H1 (cell line): ENCODE measurements at regions not wholly inside any gene's neighbourhood (a gene's known extent, or its start where the extent isn't known, plus 50 kb on each side); places are given as distances from the start of the nearest gene placed in this dataset.

Source experiments
- CREB1 ChIP-seq: IDR thresholded peaks from 2 replicates; pipeline ENCODE4 v1.6.1; 2012; ENCODE audit warnings: inconsistent platforms
- EP300 ChIP-seq, 2 experiments: IDR thresholded peaks; 1 replicate in 1 of 2; 2 replicates in 1 of 2; pipeline ENCODE4 v1.6.1; 2011 to 2012; ENCODE audit warnings: low read depth in 2 of 2, low read length in 2 of 2, mild to moderate bottlenecking in 2 of 2, borderline replicate concordance in 1 of 2, inconsistent platforms in 1 of 2, moderate library complexity in 1 of 2
- KDM5A ChIP-seq: fragments of 200-600 bp; IDR thresholded peaks from 2 replicates; pipeline ENCODE4 v1.7.1; 2012; ENCODE audit warnings: mild to moderate bottlenecking, low read length, inconsistent platforms, mixed read lengths
- MAFK ChIP-seq: IDR thresholded peaks from 2 replicates; pipeline ENCODE4 v1.6.1; 2012; ENCODE audit warnings: low read depth, mild to moderate bottlenecking, improper control_type of control experiment, low read length
- POLR2A ChIP-seq, 2 experiments: IDR thresholded peaks; 1 replicate in 1 of 2; 2 replicates in 1 of 2; pipeline ENCODE4 v1.6.1; 2011; ENCODE audit warnings: low read depth in 2 of 2, low read length in 2 of 2, mild to moderate bottlenecking in 2 of 2; ENCODE audit errors: control extremely low read depth in 1 of 2
- POLR2AphosphoS5 ChIP-seq: IDR thresholded peaks from 2 replicates; pipeline ENCODE4 v1.6.1; 2011; ENCODE audit warnings: low read depth, low read length
- RAD21 ChIP-seq, 2 experiments: IDR thresholded peaks in 1 of 2; conservative IDR thresholded peaks in 1 of 2; 2 replicates each; pipeline ENCODE4 v1.6.1; 2011; ENCODE audit warnings: low read depth in 2 of 2, low read length in 2 of 2, improper control_type of control experiment in 1 of 2, inconsistent platforms in 1 of 2, mild to moderate bottlenecking in 1 of 2, moderate library complexity in 1 of 2
- RFX5 ChIP-seq: IDR thresholded peaks from 2 replicates; pipeline ENCODE4 v1.6.1; 2011; ENCODE audit warnings: low read depth, low read length, improper control_type of control experiment, borderline replicate concordance
- SIN3A ChIP-seq, 2 experiments: IDR thresholded peaks in 1 of 2; conservative IDR thresholded peaks in 1 of 2; 2 replicates each; pipeline ENCODE4 v1.6.1; 2011 to 2012; ENCODE audit warnings: low read length in 2 of 2, improper control_type of control experiment in 1 of 2, low read depth in 1 of 2, mild to moderate bottlenecking in 1 of 2
- TAF1 ChIP-seq: IDR thresholded peaks from 2 replicates; pipeline ENCODE4 v1.6.1; 2011; ENCODE audit warnings: mild to moderate bottlenecking, low read depth, low read length
- TF ChIP-seq, protein P1 (sequence below), 3 experiments: IDR thresholded peaks; 1 replicate in 2 of 3; 2 replicates in 1 of 3; pipeline versions ENCODE4 v1.5.1 to v1.6.1; 2011; ENCODE audit warnings: low read length in 3 of 3, mild to moderate bottlenecking in 3 of 3, inconsistent platforms in 2 of 3, low read depth in 1 of 3, moderate library complexity in 1 of 3; ENCODE audit not compliant: insufficient read depth in 1 of 3; ENCODE audit errors: control extremely low read depth in 1 of 3
- TF ChIP-seq, protein P2 (sequence below): IDR thresholded peaks from 2 replicates; pipeline ENCODE4 v1.6.1; 2011; ENCODE audit warnings: low read depth, mild to moderate bottlenecking, low read length; ENCODE audit not compliant: insufficient read depth

DNA sequence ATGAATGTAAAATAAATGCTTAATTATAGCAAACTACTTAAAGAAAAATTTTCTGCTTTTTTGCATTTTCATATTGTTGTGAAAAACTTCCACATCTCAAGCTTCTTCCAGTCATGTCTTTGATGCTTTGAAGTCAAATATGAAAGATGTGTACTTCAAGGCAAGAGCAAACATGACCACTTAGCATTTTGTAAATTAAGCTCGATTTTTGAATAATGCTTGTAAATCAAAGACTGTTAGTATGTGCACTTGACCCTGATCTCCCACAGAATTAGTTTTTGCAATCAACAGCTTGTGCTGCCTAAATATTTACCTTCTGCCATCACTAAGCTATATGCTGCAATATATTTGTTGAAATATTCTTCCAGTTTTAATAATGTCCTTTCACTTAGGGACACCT, 486.1 kb upstream of the ID2 start:
- TF ChIP-seq MAFK = no peak
- TF ChIP-seq, protein P1, sequence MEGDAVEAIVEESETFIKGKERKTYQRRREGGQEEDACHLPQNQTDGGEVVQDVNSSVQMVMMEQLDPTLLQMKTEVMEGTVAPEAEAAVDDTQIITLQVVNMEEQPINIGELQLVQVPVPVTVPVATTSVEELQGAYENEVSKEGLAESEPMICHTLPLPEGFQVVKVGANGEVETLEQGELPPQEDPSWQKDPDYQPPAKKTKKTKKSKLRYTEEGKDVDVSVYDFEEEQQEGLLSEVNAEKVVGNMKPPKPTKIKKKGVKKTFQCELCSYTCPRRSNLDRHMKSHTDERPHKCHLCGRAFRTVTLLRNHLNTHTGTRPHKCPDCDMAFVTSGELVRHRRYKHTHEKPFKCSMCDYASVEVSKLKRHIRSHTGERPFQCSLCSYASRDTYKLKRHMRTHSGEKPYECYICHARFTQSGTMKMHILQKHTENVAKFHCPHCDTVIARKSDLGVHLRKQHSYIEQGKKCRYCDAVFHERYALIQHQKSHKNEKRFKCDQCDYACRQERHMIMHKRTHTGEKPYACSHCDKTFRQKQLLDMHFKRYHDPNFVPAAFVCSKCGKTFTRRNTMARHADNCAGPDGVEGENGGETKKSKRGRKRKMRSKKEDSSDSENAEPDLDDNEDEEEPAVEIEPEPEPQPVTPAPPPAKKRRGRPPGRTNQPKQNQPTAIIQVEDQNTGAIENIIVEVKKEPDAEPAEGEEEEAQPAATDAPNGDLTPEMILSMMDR (IDR thresholded peaks at IDR 0.05; ENCODE audit: control extremely low read depth in 1 of 3, insufficient read depth in 1 of 3, low read depth in 1 of 3, low read length in 3 of 3) = no peak
- TF ChIP-seq RFX5 = no peak
- no peak for TF ChIP-seq KDM5A
- no peak for TF ChIP-seq POLR2A (IDR thresholded peaks at IDR 0.05; ENCODE audit: control extremely low read depth in 1 of 2, low read depth in 2 of 2, low read length in 2 of 2)
- TF ChIP-seq CREB1 = no peak
- TF ChIP-seq TAF1 = no peak
- TF ChIP-seq EP300 (IDR thresholded peaks at IDR 0.05; ENCODE audit: borderline replicate concordance in 1 of 2, low read depth in 2 of 2, low read length in 2 of 2) = no peak
- no peak for TF ChIP-seq SIN3A (conservative IDR thresholded peaks at IDR 0.05 in 1 of 2, IDR thresholded peaks at IDR 0.05 in 1 of 2; ENCODE audit: low read depth in 1 of 2, low read length in 2 of 2)
- no peak for TF ChIP-seq RAD21 (IDR thresholded peaks at IDR 0.05 in 1 of 2, conservative IDR thresholded peaks at IDR 0.05 in 1 of 2; ENCODE audit: low read depth in 2 of 2, low read length in 2 of 2)
- TF ChIP-seq, protein P2, sequence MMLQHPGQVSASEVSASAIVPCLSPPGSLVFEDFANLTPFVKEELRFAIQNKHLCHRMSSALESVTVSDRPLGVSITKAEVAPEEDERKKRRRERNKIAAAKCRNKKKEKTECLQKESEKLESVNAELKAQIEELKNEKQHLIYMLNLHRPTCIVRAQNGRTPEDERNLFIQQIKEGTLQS = no peak
- no peak for TF ChIP-seq POLR2AphosphoS5
